RPMI8226 (cell line): ENCODE measurements at regions not wholly inside any gene's neighbourhood (a gene's known extent, or its start where the extent isn't known, plus 50 kb on each side); places are given as distances from the start of the nearest gene placed in this dataset.
"Not testable (repeated sequence)": the region's sequence is repeated elsewhere in the genome, so short reads cannot be mapped to it uniquely, and the experiment has no call there.

Source experiments
- DNase-seq: peaks from one replicate; pipeline ENCODE4 v3.0.0-alpha.2; 2015

DNA sequence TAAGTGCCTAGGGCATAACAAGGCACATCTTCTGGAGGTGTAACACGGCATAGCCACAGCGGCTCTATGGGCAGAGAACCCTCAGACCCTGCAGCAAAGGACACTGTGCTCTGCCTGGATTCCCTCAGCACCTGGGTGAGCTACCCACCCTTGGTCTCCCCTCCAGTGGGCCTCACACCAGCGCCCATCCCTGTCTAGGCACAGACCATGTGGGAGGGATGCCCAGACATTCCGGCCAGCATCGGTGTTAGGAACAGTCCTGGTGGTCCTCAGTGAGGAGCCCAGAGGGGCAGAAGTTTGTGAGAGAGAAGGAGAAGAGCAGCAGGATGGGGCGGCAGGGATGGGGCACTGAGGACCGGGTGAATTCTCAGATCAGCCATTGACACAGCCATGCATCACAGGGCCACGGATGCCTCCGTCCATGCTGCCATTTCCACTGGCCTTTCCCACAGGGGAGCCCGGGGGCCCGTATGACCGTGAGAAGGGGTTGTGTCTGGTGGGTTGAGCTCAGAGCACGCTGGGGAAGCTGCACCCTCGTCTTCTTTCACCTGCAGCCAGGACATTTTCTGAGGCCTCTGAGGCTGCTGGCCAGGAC lies 282.7 kb upstream of the SFSWAP start:
- no peak for DNase-seq

DNA sequence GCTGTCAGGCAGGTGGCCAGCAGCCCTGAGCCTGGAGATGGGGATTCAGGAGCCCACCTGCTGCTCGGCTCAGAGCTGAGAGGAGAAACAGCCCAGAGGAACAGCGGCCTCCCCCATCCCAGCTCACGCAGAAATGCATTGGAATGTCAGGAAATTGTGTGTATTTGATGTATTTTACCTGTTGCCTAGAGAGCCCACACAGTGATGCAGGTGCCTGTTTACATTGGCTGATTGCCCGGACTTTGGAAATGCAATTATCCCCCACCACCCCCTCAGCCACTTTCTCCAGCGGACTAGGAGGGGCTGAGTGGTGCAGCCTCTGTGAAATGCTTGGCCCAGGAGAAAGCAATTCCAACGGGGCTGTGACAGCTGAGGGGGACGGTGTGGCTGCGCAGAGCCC lies 281.7 kb upstream of the SFSWAP start:
- DNase-seq, result not testable (repeated sequence)

DNA sequence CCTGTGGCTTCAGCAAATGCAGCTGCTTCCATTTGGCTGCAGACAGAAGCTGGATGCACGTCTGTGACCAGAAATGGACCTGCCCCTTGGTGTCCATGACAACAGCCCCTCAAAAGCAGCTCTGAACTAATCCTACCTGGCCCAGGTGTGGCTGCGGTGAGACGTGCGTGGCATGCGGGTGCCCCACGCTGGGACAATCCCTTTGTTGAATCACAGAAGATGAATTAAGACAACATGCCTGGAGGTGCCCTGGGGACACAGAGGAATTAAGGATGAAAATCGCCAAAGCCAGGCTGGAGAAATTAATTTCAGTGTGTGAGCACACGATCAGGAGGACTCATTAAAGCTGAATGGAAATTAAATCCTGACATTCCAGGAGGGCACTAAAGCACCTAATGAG lies 281.2 kb upstream of the SFSWAP start:
- DNase-seq, result not testable (repeated sequence)

DNA sequence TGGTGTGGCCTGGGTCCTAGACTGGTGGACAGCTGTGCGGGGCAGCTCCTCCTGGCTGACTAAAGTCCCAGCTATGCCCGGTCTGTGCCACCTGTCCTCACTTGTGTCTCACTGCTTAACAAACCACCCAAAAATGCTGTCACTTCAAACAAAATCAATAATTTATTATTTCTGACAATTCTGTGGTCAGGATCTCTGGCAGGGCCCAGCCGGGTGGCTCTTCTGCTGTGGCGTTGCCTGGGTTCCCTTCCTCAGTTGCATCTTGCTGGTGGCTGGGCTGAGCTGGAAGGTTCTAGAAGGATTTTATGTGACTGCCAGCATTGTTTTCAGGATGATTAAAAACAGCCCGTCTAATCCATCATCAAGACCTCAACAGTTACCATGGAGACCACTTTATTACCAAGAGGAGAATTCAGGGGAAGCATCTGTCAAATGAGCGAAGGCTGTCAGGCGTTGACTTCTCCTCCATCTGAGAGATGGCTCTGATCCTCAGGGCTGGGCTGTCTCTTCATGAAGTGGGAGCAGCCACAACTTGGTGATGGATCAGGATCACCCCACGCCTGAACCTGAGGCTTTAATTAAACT lies 280.6 kb upstream of the SFSWAP start:
- DNase-seq, result no peak

DNA sequence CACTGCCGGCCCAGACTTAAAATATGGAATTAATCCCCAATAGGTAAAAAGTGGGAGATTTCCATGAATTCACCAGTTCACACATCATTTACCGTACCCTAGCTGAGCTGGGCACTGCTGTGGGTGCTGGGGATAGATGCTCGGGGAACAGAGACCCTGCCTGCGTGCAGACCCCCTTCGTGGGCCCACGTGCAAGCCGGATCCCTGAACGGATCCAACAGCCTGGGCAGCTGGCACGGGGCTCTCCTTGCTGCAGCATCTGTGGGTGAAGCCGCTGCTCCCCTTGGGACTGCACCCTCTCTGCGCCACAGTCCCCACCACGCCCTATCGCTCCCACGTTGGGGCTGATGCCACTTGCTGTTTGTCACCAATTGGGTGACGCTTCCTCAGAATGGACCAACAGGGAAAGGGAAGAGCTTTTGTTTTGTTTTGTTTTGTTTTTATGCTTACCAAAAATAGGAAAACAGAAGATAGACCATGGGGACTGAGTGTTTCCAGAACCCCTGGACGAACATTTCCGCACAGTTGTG lies 279.7 kb upstream of the SFSWAP start:
- not testable (repeated sequence) for DNase-seq

DNA sequence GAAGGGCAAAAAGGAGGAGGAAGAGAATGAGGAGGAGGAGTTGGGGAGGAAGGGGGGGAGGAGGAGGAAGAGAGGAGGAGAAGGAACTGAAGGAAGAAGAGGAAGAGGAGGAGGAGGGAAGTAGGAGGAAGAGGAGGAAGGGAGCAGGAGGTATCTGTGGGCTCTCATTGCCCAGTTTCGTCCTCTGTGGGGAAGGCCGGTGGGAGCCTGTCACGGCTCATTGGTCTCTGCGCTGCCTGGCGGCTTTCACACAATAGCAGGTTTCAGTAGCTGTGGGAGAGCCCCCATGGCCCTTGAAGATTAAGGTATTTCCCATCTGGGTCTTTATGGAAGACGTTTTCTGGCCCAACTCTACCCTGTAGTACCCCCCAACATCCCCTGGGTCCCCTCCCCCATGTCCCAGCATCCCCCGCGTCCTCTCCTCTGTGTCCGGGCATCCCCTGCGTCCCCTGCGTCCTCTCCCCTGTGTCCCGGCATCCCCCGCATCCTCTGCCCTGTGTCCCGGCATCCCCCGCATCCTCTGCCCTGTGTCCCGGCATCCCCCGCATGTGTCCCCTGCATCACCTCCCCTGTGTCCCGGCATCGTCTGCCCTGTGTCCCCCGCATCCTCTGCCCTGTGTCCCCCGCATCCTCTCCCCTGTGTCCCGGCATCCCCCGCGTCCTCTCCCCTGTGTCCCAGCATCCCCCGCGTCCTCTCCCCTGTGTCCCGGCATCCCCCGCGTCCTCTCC lies 278.2 kb upstream of the SFSWAP start:
- no peak for DNase-seq

DNA sequence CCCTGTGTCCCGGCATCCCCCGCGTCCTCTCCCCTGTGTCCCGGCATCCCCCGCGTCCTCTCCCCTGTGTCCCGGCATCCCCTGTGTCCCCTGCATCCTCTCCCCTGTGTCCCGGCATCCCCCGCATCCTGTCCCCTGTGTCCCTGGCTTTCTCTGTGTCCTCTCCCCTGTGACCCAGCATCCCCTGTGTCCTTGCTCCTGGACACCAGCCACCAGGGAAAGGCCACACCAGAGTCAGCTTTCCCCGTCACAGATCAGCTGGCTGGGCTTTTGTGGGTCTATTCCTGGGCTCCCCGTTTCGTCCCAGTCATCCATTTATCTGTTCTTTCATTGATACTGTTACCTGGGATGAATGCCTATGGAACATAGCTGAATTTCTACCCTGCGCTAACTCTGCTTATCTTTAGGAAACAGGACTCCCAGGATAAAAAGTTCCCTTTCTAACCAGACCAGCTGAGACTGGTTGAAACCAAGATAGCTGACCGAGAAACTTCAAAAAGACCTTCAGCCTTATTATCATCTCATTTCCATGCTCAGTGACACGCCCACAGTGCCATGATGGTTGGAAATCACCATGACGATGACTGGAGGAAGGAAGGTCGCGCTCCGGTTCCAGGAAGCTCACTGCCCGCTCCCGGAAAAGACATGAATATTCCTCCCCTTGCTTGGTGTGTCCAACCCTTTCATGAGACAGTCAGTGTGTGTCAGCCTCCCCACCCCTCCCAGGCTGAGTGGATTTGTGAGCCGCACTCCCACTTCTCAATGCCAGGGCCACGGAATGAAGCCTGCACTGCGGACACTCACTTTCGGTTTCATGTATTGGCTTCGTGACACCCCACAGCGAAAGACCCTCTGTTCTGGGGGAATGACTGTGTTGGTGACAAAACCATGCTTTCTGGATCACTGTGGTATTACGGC lies 276.4 kb upstream of the SFSWAP start:
- no peak for DNase-seq

DNA sequence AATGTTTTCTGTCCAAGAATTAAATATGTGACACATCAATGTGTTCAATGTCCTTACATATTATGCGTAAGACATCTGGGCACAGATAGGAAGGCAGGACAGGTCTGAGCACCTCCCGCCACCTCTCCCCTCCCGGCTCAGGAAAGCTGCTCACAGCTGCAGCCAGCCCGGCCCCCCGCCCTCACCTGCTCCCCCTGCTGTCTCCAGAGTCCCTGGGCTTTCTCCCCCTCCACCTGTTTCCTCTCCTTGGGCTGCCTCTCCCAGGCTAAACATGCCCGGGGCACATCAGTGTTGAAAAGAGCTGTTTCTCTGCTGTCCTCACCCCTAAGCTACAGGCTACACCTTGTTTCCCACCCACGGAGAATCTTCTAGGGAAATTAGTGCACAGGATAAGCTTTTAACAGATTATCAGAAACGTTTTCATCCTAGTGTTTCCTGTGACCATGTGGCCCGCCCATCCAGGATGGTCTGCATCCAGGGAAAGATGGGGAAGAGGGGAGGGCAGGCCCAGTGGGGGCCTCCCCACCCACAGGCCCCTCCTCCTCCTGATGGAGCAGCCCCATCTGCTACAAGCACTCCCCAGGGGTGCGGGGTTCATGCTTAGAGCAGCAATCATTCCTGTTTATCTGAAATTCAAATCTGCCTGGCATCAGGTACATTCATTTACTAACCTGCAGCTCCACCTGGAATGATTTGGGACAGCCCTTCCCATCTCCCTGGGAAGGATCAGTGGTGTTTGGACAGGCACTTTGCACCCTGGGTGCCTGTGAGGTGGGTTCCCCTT lies 273.8 kb upstream of the SFSWAP start:
- no peak for DNase-seq

DNA sequence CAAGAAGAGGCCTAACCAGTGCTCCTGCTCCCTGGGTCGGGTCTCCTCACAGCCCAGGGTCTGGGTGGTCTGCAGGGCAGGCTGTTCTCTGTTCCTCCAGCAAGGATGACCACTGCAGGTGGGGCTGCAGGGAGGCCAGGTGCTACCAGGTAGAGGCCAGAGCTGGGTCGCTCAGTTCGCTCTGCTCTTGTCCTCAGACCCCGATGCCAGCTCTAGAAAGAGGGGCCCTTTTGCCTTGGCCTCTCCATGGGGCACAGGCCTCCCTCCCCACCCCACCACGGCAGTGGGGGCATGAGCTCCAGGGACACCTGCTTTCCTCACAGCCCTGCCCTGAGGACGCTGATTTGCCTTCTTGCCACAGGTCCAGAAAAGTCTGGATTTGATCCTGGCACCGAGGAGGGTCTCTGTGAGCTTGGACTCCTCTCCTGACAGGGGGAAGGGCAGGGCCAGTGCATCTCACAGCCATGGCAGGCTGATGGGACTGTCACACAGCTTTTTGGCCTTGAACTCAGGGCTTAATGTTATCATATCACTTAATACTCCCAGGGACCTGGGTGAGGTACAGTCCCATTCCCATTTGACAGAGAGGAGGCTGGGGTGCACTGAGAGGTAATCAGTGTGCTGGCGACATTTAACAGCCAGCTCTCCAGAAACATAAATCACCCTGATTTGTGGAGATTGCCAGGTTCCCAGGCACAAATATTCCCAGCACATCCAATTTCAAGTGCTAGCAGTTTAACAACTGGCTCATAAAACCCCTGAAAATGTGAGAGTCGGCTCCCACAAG lies 273.0 kb upstream of the SFSWAP start:
- no peak for DNase-seq

DNA sequence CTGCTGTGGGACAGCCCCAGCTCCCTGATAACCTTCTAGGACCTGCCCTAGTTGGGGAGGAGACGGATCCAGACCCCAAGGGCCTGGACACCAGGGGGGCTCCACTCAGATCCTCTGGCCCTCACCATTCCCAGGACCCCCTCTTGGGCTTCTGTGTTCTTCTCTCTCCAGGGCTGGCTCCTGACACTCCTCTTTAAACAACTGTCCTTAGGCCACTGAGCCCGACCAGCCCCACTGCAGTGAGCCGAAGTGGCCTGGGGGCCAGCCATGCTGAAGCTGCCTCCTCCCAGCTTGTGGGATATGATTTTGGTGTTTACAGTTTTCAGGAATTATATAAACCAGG lies 272.4 kb upstream of the SFSWAP start:
- not testable (repeated sequence) for DNase-seq

DNA sequence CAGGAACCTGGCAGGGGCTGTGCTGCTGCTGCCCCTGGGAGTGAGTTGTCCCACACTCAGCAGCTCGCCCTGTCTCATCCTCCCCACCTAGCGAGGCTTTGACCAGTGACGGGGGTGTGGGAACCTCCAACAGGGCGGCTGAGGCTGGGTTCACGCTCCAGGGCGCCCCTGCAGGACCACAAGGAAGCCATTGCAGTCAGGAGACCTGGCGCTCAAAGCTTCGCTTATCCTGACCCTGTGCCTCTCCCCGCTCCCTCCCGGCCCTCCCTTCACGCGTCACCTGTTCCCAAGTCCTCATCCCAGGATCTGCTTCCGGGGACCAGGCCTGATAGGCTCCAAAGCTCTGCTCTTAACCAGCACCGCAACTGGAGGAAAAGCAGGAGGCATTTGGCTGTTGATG lies 272.0 kb upstream of the SFSWAP start:
- no peak for DNase-seq

DNA sequence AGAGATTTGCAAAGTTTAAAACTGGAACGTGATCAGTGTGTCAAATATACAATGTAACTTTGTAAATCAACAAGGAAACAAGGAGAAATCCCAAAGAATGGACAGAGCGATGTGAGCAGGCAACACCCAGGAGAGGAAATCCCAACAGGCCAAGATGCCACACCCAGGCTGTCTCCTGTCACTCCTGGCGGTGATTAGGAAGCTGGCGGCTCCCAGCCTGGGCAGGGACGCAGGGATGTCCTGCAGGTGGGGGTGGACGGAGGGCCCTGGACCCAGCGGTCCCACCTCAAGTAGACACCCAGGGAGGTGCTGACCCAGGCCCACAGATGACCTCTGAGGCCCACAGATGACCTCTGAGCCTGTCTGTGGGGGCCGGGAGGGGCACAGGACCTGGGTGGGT lies 271.1 kb upstream of the SFSWAP start:
- not testable (repeated sequence) for DNase-seq

DNA sequence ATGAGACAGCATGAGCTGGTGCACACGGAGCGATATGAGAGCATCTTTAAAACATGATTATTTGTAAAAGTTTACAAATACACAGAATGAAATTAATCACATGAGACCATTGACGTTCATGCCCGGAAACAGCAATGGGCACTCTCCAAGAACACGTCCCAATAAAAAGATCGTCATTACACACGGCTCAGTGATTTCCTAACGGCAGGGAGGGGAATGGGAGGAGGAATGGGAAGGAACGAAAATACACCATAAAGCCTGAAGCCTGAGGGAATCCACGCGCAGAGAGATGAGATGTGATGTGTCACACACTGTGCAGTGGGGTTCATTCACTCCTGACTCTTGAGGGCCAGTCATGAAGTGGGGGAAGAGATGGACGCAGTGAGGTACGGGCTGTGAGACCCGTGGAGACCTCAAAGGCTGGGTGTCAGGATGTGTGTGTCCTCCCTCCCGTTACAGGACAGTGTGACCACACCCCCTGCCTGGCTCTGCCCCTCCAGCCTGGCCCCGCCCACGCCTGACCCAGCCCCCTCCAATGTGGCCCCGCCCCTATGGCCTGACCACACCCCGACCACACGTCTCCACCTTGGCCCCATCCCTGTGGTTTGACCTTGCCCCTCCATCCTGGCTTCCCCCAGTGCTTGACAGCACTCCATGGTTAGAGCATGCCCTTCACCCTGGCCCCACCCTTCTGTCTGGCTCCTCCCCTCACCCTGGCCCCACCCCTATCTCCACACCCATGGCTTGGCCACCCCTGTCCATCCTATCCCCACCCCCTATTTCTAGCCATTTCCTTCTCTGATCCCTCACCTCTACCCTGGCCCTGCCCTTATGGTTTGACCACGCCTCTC lies 270.5 kb upstream of the SFSWAP start:
- DNase-seq, result not testable (repeated sequence)

DNA sequence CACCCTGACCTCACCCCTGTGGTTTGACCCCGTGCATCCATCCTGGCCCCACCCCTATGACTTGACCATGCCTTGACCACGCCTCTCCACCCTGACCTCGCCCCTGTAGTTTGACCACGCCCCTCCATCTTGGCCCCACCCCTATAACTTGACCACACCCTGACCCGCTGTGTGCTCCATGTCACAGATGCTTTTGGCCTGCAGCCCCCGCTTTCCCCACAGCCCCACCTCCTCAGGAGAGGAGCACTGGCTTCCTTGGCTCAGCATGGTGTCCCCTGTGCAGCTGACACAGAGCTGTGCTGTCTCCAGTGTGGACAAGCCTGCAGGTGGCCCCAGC lies 269.9 kb upstream of the SFSWAP start:
- DNase-seq, result peak; percentile 59

DNA sequence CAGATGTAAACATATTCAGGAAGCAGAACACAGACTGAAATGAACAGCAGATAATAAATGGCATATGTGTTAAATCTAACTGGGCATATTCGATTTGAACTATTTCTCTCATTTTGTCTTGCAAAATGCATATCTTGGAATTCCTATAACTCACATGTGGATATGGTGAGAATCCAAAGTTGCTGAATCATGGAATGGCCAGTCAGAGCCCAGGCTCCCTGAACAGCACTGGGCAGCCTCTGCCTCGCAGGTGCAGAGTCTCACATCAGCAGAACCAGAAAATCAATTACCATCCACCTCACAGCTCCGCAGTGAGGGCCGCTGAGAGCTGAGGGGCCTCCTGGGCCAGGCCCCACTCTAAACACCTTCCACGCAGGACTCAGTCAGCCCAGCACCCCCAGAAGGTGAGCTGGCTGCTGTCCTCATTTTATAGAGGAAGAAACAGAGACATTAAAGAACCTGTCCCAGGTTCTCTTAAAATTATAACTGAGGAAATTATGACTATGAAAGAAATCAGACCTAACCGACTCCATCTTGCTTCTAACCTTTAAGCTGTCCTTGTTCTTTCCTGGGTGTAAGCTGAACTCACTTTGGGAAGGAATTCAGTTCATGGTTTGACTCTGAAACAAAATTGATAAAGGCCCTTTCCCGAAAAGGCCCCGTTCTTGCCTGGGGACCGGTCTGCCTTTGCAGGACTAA lies 269.1 kb upstream of the SFSWAP start:
- DNase-seq, result no peak

DNA sequence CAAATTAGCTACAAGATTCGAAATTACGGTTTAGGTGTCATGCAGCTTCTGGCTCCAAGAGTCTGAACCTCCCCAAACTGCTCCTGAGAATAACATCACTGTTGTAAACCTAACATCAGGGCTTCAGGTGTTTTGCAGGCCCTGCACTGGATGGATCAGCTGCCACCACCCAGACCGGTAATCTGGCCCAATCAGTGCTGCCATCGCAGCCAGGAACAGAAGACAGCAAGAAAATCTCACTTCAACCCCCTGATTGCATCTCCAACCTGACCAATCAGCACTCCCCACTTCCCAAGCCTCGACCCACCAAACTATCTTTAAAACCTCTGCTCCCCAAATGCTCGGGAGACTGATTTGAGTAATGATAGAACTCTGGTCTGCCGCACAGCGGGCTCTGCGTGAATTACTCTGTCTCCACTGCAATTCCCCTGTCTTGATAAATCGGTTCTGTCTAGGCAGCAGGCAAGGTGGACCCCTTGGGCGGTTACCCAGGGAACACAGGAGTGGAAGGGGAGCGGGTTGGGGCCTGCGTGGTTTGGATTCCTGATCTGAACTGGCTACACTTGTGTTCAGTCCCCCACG lies 268.5 kb upstream of the SFSWAP start:
- no peak for DNase-seq

DNA sequence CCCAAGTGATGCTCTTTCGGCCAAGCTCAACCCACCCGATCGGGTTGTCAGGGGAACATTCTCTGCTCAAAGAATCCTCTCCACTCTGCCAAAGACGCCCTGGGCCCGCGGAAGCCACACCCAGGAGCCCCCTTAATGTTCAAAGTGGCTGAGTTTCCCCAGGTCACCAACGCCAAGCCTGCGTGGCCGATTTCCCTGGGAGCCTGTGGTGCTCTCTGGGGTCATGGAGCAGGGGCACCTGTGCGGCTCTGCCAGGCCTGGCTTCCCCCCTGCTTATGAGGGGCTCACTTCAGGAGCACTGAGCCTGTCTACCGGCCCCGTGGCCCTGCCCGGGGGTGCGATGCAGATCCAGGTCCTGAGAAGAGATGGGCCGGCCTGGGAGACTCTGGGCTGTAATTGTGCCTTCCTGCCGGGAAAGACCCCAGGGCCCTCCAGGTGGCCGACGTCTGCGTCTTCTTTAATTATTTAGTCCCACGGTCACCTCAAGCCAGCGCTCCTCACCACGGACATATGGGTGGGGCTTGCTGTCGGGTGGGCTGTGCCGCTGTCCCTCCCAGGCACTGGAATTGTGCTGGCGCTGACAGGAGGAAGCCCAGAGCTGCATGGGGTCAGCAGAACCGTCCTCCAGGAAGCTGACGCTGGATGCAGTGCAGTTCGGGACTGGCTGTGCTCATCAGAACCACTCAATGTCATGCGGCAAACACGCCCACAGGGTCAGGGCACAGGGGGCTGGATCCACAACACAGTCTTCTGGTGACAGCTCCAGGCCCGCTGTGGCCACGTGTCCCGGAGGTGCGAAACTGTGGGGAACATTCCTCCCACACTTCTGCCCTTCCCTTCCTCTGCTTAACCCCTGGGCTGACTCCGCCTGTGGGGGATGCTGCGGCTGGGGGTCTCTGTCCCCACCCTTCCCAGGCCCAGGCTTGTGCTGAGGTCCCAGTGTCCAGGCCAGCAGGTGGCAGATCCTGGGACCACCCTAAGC lies 267.6 kb upstream of the SFSWAP start:
- DNase-seq, result no peak
